Sigmoid colon (tissue), 6 donors: ENCODE measurements at regions not wholly inside any gene's neighbourhood (a gene's known extent, or its start where the extent isn't known, plus 50 kb on each side); places are given as distances from the start of the nearest gene placed in this dataset.
"Not testable (repeated sequence)": the region's sequence is repeated elsewhere in the genome, so short reads cannot be mapped to it uniquely, and the experiment has no call there.

Source experiments
- DNase-seq: peaks from one replicate; pipeline ENCODE4 v3.0.0-alpha.2; 2019
- H3K27ac ChIP-seq, 4 donors: fragments of 200-600 bp; sonication (generic); one replicate each; pipeline ENCODE4 v1.5.1; 2016 to 2019; ENCODE audit warnings: mild to moderate bottlenecking in 1 of 4
- H3K27me3 ChIP-seq, 3 donors: fragments of 200-600 bp; sonication (generic); one replicate each; pipeline ENCODE4 v1.5.1; 2019; ENCODE audit warnings: mild to moderate bottlenecking in 1 of 3
- H3K36me3 ChIP-seq, 4 donors: fragments of 200-600 bp; sonication (generic); one replicate each; pipeline ENCODE4 v1.5.1; 2016 to 2019
- H3K4me1 ChIP-seq, 4 donors: fragments of 200-600 bp; sonication (generic); one replicate each; pipeline ENCODE4 v1.5.1; 2017 to 2019
- H3K4me3 ChIP-seq, 4 donors: fragments of 200-600 bp; sonication (generic); one replicate each; pipeline ENCODE4 v1.5.1; 2017 to 2019; ENCODE audit warnings: mild to moderate bottlenecking in 2 of 4, moderate library complexity in 1 of 4
- H3K9me3 ChIP-seq, 4 donors: fragments of 200-600 bp in 3 of 4; sonication (generic) in 3 of 4; one replicate each; pipeline versions ENCODE4 v1.5.1 to v1.6.1; 2013 to 2019
- WGBS, 2 donors: extraction: QIAGEN DNeasy Blood & Tissue Kit; methylation state at CpG; one replicate each; pipeline ENCODE4 v1.1.7; 2013; 5-methylcytosine and 5-hydroxymethylcytosine counted together
- intact Hi-C: fragments of 100-400 bp; cut with DNase I; formaldehyde crosslinking; loops from one replicate; pipeline ENCODE4 v1.15.1; 2023
- donor health status: healthy with polysubstance abuse.
- donor health status: healthy.

DNA sequence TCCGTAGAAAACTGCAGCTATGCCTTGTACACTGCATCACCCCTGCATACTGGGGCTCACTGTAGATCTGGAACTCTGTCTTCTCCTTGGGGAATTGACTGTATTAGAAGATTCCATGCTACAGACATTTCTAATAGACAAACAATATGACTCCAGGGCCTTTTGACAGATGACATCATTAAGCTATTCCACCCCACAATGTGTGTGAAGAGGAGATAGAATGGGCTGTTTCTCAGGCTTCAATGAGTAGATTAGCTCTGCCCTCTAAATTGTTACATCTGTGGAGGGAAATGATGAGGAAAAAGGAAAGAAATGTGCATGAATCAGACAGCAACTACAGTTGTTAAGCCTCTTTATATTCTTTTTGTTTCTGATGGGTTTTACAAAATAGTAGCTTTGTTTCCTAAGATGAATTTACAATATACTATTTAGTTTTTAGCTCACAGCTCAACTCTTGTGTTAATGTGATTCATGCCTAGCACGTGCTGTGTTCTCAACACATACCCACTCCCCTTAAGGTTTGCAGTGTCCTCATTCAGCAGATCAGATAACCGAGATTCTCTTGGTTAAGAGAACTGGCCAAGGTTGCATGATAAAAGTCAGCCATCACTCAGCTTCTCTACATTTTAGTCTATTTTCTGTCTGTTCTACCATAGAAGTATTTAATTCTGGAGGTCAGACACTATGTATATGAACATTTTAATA lies 281.6 kb upstream of the NBPF12 start:
- intact Hi-C loops, H3K9me3 ChIP-seq, DNase-seq, H3K36me3 ChIP-seq, H3K4me3 ChIP-seq, H3K27ac ChIP-seq, H3K27me3 ChIP-seq, H3K4me1 ChIP-seq: not testable (repeated sequence)
- WGBS, 2 donors: 75 to 80% methylated on average over 3 of the region's 3 CpGs

DNA sequence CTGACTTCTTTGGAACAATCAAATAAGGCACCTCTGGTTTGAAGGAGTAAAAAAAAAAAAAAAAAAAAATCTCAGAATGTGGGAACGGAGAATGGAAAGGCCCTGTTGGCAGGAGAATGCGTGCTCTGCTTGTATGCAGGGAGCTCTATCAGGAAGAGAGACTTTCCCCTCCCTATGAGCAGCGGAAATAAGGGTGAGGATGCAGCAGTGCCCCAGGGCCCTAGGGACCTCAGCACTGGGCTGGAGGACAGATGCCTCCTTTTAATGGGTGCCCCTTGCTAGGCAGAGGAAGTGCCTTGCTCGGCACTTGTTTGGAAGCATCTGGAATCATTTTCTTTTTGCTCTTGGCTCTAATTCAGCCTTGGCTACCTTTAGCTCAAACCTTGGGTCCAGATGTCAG lies 283.4 kb upstream of the NBPF12 start:
- 80 to 88% methylated on average over 4 of the region's 4 CpGs for whole genome bisulfite sequencing, 2 donors
- H3K9me3 ChIP-seq, H3K4me1 ChIP-seq, H3K36me3 ChIP-seq, H3K27me3 ChIP-seq, DNase-seq, H3K27ac ChIP-seq, H3K4me3 ChIP-seq, intact Hi-C loops: not testable (repeated sequence)

- H3K27ac ChIP-seq, H3K4me1 ChIP-seq, DNase-seq, H3K4me3 ChIP-seq, H3K36me3 ChIP-seq, H3K27me3 ChIP-seq, H3K9me3 ChIP-seq, intact Hi-C loops: not testable (repeated sequence)
- 51 to 75% methylated on average over 6 of the region's 6 CpGs for WGBS, 2 donors
Measured at GRCh38 chr1:146645978-146646604, 292.0 kb upstream of the NBPF12 start.

DNA sequence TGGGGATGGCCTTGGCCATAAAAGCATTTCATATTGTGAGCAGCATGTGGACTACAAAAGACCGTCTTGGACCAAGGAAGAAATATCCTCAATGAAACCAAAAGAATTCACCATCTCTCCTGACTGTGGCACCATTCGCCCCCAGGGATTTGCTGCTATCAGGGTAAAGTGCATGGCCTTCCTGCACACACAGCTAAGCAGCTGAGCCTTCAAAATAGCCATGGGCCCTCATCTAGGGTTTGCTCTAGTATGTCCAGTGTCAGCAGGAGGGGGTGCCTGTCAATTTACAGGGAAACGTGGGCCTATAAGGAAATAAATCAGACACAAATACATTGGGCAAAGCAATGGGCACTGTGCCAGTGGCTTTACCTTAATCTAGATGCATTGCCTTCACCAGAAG lies 296.6 kb upstream of the NBPF12 start:
- intact Hi-C loops, H3K36me3 ChIP-seq, H3K9me3 ChIP-seq, H3K4me3 ChIP-seq, H3K4me1 ChIP-seq, DNase-seq, H3K27ac ChIP-seq, H3K27me3 ChIP-seq: not testable (repeated sequence)
- 60 to 62% methylated on average over 3 of the region's 3 CpGs for WGBS, 2 donors

DNA sequence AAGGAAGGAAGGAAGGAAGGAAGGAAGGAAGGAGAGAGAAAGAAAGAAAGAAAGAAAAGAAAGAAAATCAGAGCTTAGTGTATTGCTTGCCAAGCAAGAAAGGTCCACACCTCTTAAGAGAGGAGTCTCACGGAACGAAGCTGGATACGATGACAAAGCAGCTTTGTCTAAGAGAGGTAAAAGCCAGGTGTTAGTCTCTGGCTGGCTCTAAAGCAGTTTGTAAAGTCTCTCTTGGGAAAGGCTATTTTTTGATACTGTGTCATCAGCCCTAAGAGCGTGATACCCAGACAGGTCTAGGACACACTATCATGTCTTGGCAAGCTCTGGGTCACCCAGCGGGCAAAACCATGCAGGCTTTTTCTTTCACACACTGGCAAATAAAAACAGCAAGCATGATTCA lies 297.5 kb upstream of the NBPF12 start:
- intact Hi-C loops, H3K4me1 ChIP-seq, H3K36me3 ChIP-seq, H3K9me3 ChIP-seq, H3K27me3 ChIP-seq, H3K4me3 ChIP-seq, H3K27ac ChIP-seq, DNase-seq: not testable (repeated sequence)
- 77 to 92% methylated on average over 5 of the region's 5 CpGs for WGBS, 2 donors

GRCh38 chr1:146630302-146630701 lies 307.8 kb upstream of the NBPF12 start:
- intact Hi-C loops: not testable (repeated sequence)
- WGBS, 2 donors: 73 to 100% methylated on average over 1 of the region's 1 CpG

DNA sequence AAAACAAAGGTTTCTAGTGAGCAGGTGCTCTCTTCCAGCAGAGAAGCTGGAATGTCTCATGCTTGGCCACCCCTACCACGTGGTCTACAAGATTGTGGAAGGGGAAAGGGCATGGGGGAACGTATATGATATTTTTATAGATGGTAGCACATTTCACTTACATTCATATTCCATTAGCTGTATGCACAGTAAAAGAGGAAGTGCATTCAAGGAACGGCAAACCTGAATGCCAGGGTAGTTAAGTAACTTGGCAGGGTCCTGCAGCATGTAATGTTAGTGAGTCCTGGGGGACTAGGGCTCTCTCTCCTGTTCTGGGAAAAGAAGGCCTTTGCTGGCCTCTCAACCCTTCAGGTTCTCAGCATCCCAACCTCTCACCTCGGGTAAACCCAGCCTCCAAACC lies 319.5 kb upstream of the NBPF12 start:
- intact Hi-C loops, H3K27me3 ChIP-seq, H3K9me3 ChIP-seq, H3K27ac ChIP-seq, H3K36me3 ChIP-seq, H3K4me3 ChIP-seq, DNase-seq, H3K4me1 ChIP-seq: not testable (repeated sequence)
- 34 to 39% methylated on average over 3 of the region's 4 CpGs for WGBS, 2 donors

More at GRCh38 chr1:146630302-146630701, 307.8 kb upstream of the NBPF12 start:
- not testable (repeated sequence) for H3K4me1 ChIP-seq, H3K9me3 ChIP-seq, DNase-seq, H3K4me3 ChIP-seq, H3K27ac ChIP-seq, H3K27me3 ChIP-seq, H3K36me3 ChIP-seq

DNA sequence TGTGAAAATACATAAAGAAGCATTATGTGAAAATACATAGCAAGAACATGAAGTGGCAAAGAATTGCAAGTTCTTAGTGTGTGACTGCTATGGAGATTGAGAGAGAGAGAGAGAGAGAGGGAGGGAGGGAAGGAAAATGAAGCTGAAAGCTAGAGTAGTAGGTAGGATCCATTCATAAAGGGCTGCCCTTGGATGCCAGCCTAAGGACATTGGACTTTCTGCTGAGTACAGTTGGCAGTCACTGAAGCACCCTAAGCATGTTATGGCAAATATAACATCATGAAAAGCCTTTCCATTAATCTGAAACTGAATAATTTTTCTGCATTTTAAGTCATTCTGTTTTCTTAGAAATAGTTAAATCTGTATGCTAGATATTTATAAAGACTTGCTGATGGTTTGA lies 333.4 kb upstream of the NBPF12 start:
- H3K27ac ChIP-seq, DNase-seq, H3K36me3 ChIP-seq, H3K4me3 ChIP-seq, H3K27me3 ChIP-seq, H3K9me3 ChIP-seq, intact Hi-C loops, H3K4me1 ChIP-seq: not testable (repeated sequence)

DNA sequence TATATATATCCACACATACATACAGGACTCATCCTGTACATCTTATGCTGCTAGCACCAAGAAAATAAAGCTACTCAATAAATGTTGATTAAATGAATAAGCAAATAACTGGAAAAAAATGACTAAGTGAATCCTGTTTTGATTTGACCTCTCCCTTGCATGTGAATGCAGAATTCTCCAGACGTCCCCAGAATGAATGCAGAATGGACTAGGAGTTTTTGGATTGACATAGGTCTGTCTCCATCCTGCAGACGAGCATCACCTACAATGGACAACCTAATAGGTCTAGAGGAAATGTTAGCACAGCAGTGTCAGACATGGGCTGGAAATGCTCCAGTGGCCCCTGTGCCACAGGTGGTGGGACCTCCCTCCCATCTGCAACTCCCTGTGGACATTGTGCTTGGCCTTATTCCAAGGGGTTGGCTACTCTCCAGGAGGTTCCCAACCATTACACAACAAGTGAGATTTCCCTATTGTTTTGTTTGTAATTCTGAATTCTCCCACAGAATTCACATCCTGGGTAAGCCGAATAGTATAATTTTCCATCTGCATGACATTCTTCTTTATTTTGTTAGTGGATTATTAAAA lies 337.3 kb upstream of the NBPF12 start:
- not testable (repeated sequence) for H3K27me3 ChIP-seq
- WGBS, 2 donors: 32 to 66% methylated on average over 1 of the region's 3 CpGs

GRCh38 chr1:146599906-146600305 lies 338.2 kb upstream of the NBPF12 start:
- H3K27me3 ChIP-seq, H3K27ac ChIP-seq, H3K4me1 ChIP-seq, H3K9me3 ChIP-seq, H3K4me3 ChIP-seq, intact Hi-C loops, H3K36me3 ChIP-seq, DNase-seq: not testable (repeated sequence)
- WGBS, 2 donors: 43 to 94% methylated on average over 1 of the region's 3 CpGs

More for the DNA sequence above, 337.3 kb upstream of the NBPF12 start:
- H3K4me3 ChIP-seq, H3K4me1 ChIP-seq, H3K27ac ChIP-seq, H3K9me3 ChIP-seq, intact Hi-C loops, DNase-seq, H3K36me3 ChIP-seq: not testable (repeated sequence)

DNA sequence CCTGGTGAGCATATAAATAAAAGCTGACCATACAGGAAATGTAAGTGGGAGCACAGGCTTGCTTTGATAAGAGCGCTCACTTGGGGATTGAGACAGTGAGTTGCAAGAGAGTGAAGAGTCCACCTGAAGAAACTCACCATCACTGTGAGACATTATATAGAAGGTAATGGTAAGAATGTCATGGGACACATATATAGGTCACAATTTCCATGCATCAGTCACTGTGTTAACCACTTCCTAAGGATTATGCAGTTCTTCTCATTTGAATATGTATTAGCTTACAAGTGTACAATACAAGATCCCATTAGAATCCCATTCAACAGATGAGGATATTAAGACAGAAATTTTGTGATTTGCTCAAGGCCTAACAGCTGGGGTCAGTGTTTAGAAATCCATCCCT lies 352.4 kb upstream of the NOTCH2NLA start:
- intact Hi-C loops, H3K4me3 ChIP-seq, H3K36me3 ChIP-seq, H3K4me1 ChIP-seq, DNase-seq, H3K9me3 ChIP-seq, H3K27me3 ChIP-seq, H3K27ac ChIP-seq: not testable (repeated sequence)
- 89 to 97% methylated on average over 1 of the region's 1 CpG for WGBS, 2 donors

- H3K27me3 ChIP-seq, DNase-seq, intact Hi-C loops, H3K36me3 ChIP-seq, H3K9me3 ChIP-seq, H3K27ac ChIP-seq, H3K4me3 ChIP-seq, H3K4me1 ChIP-seq: not testable (repeated sequence)
- 0 to 19% methylated on average over 1 of the region's 2 CpGs for WGBS, 2 donors
Measured at GRCh38 chr1:146567541-146567940, 338.7 kb upstream of the NOTCH2NLA start.

GRCh38 chr1:146558032-146558431 lies 329.2 kb upstream of the NOTCH2NLA start:
- H3K9me3 ChIP-seq, H3K36me3 ChIP-seq, intact Hi-C loops, H3K4me1 ChIP-seq, DNase-seq, H3K27ac ChIP-seq, H3K27me3 ChIP-seq, H3K4me3 ChIP-seq: not testable (repeated sequence)
- WGBS, 2 donors: 90 to 92% methylated on average over 3 of the region's 3 CpGs
